ENCODE measurements at regions not wholly inside any gene's neighbourhood (a gene's known extent, or its start where the extent isn't known, plus 50 kb on each side); places are given as distances from the start of the nearest gene placed in this dataset.

DNA sequence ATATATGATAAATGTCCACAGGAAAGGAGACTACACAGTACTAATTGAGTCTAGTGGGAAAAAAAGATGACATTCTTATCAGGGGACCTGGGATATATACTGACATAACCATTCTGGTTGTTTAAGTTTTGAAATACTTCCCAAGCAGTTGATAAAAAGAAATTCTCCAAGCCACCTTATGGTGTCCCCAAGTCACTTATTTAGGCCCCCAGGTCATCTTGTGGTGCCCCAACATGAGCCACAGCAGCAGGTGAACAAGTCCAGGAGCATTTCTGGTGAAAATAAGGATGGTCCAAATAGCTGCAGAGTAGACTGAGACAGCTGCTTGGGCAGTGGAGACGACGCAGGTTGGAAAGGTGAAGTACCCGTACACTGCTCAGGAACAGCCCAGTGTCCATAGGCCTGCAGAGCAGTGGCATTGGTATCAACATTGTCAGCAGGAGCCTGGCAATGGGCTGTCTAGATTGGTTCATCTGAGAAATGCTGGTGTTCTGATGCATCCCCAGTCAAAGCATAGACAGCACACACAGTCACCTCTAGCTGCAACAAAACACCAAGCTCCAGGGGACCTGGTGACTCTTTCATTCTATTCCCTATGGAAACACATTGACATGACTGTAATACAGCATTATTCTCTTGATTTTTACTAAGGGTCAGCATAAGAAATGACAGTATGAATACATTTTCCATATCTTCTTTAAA, 430.6 kb downstream of the NR2F1-AS1 start:
- no peak for DNase-seq
- intact Hi-C loops (cut with DNase I) = no loop called here

DNA sequence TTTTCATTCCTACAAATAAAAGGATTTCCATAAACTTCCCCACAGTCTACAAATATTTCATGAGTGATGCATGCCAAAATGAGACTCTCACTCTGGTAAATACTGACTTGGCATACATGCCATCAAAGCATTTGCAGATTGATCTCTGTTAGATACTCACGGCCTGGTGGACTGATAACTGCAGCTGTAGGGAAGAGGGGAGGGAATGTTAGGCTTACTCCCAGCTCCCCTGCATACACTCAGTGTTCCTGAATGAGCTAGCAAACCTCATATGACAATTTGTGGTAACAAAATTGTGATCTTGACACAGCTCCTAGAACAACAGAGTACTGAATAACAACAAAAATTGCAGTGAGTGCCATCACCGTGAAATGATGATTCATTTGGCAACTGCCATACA, 435.3 kb downstream of the NR2F1-AS1 start:
- no peak for DNase-seq
- intact Hi-C loops (cut with DNase I) = no loop called here

DNA sequence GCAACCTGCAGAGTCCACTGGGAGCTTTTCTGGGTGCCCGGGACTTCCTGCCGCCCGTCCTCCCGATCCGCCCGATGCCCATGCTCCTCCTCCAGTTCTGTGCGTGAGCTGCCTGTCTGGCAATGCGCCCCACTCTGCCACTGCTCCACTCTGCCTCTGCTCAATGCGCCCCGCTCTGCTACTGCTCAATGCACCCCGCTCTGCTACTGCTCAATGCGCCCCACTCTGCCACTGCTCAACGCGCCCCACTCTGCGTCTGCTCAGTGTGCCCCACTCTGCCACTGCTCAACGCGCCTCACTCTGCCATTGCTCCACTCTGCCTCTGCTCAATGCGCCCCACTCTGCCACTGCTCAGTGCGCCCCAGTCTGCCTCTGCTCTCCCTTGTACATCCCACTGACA, 436.0 kb downstream of the NR2F1-AS1 start:
- intact Hi-C loops (cut with DNase I) = no loop called here
- no peak for DNase-seq

DNA sequence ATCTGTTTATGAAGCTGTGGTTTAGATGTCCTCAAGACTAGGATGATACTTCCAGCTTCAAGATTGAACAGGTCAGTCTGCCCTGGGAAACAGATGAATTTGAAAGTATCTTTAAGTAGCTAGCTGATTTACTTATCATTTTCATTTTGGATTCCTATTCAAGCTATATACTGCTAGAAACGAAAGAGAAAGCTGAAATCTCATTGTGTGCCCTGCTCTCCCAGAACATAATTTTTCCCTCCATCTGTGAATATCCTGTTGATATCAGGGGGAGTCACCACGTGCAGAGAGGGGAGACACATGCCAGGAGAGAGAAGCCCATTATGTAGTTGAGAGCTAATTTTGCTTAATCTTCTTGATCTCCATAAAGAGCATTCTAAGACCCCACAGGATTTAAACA, 439.1 kb downstream of the NR2F1-AS1 start:
- intact Hi-C loops (cut with DNase I) = no loop called here

DNA sequence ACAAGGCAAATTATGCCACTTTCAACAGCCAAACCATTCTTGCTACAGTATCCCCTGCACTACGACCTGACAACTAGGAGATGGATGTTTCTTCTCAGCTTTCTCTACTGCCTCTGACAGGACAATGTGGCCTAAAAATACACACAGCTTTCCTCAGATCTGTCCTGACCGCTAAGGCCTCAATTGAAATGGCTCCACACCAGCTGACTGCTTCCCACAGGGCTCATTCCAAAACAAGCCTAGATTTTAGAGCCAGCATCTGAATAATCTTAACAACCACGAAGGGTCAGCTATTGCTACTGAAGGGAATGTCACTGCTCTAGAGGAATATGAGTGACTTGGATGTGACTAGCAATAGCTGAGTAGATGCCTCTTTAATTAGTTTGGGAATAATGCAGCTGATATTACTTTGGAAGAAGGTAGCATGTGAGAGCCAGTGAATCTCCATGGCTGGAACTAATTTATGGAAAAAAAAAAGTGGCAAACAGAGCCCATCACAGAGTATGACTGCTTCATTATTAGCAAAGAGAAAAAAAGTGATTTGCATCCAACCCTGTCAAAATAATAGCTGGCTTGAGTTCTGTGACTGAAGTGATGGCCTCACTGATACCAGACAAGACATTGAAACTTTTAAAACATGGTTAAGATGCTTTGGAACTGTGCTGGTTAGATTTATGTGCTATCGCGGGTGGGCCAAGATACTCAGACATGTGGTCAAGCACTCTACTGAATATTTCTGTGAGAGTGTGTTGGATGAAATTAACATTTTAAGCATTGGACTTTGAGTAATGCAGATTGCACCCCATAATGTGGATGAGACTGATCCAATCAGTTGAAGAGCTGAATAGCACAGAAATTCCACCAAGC, 450.2 kb downstream of the NR2F1-AS1 start:
- DNase-seq = peak in 1 of 42 donors; percentile 3
- intact Hi-C loops (cut with DNase I) = no loop called here

More for the DNA sequence above, 439.1 kb downstream of the NR2F1-AS1 start:
- no peak for DNase-seq

DNA sequence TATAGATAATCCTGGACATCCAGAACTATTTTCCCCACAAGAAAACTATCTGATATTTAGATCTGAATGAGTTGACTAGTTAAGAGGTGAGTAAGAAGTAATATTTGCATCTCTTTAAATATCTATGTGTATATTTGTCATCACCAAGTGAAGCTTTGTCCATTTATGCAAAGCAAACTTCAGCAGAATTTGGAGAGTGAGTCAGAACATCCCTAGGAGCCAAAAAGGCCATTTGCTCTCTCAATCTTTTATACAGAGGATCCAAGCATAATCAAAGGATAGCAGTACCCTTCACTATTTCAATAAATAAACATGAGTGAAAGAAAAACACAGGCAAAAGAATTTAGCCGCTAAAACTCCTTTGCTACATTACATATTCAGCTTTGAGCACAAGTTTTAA, 454.4 kb downstream of the NR2F1-AS1 start:
- intact Hi-C loops (cut with DNase I) = no loop called here

DNA sequence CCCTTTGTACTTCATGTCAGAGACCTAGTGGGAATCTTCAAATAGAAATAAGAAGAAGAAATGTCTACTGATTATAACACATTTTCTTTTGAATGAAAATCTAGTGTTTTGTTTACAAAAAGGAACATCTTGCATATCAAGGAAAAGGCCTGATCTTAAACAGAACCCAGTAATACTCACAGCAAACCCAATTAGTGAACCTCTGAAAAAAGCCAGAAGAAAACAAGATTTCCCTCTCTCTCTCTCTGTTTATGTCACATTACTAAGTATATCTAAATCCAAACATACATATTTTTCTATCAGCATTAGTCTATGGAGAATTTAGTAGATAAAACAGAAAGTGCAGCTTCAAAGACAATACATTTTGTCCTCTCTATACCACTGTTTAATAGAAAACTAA, 457.9 kb downstream of the NR2F1-AS1 start:
- no peak for DNase-seq
- intact Hi-C loops (cut with DNase I) = no loop called here

More for the DNA sequence above, 454.4 kb downstream of the NR2F1-AS1 start:
- no peak for DNase-seq

DNA sequence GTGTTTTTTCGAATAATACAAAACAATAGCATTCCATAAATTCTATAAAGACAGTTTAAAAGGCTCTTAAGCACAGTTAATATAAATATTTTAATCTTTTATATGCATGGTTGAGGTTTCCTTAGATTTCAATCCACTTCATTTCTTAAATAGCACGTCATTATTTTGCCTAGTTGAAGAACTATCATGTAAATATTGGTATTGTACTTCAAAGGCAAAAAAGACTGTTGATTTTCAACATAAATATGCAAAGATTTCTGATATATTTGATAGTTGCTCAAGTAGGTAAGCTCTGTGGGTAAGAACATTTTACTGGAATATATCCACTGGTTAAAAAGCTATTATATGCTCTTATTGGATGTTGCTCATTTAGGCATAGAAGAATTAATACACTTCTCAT, 458.6 kb downstream of the NR2F1-AS1 start:
- no peak for DNase-seq
- intact Hi-C loops (cut with DNase I) = no loop called here

DNA sequence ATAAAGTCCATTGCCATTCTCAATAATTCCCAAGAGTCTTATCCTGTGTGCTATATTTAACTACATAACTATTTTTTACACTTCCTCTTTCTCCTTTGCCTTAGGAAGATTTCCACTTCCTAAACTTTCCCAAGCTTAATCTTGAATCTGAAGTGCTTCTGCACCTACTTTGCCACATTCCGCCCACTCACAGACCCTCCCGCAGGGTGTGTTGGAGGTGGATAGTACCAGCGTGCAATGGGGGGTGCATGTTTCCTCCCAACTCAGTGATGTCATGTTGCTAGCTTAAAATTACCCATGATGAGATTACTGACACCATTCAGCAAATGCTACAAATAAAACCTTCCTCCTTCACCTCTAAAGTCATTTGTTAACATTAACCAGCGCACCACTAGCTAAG, 460.2 kb downstream of the NR2F1-AS1 start:
- intact Hi-C loops (cut with DNase I) = no loop called here
- no peak for DNase-seq

DNA sequence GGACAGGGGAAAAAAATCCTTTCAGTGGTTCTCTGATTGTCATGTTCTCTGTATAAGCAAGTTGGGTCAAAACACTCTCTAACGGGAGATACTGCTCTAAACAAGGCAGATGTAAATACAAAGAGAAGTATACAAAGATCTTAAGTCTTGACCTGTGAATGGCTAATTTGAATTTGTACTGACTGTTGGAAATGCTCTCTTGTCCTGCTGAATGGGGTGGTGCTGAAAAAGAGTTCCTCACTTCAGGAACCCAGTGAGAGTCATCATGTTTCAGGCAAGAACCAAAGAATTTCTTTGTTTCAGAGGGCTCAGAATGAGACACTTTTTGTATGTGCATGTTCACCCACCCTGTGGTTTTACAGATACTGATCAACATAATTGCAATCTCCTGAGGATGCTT, 461.0 kb downstream of the NR2F1-AS1 start:
- intact Hi-C loops (cut with DNase I) = no loop called here
- DNase-seq = no peak

DNA sequence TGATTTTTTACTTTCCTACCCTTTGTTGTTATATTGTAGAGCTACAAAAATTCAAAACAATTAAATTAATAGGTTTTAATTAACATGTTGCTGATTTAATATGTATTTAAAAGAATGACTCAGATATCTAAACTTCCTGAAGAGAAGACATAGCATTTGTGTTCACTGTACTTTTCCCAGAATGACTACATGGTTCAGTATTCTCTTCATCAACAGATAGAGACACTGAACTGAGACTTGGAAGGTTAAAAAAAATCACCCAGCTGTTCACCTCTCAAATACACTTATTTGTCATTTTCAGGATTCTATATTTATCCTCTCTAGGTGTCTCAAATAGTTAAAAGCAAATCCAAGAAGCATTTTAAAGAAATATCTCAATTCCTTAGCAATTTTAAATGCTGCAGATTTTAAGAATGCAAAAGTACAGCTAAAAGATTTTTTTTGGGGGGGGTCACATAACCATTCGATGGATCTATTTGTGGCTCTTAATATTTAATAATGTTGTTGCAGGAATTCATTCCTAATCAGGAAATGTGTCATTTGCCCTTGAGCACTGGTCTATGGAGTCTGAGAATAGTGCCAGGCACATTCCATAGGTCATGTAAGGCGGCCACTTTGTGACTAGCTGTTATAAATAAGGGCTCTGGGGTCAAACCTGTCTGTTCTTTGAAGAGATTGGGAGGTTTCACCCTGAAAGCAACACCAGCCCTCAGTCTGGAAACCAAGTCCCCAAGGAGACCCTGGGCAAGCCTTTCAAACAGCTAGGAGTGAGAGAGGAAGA, 463.1 kb downstream of the NR2F1-AS1 start:
- intact Hi-C loops (cut with DNase I) = no loop called here

DNA sequence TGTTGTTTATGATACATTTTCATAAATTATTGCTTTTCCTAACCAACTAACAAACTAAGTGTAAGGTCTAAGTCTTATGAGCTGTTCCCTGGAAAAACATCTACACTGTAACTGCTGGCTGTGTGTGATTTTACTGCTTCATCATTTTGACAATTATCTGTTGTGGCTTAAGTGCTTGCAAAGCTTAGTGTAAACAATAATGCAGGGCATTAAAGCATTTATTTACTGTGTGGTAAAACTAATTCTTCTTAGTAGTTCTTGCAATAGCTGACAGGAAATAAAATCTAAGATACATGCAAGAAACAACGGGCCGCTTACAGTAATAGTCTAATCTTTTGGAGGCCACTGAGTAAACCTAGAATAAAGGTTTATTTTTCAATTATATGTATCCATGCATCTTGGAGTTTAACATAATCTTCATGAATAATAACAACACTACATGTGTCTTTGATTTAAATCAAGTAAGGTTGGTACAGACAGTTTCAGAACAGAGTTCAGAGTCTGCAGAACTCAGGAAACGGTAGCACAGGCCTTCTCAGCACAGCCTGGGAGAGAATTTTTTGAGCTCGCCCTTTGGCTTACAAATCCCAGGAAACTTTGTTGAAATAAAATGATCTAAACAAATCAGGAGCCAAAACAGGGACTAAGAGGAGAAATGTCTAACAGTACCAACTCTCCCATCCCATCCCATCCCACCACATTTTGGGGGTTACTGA, 473.1 kb downstream of the NR2F1-AS1 start:
- intact Hi-C loops (cut with DNase I) = no loop called here
- DNase-seq = no peak

More for the DNA sequence above, 463.1 kb downstream of the NR2F1-AS1 start:
- no peak for DNase-seq

DNA sequence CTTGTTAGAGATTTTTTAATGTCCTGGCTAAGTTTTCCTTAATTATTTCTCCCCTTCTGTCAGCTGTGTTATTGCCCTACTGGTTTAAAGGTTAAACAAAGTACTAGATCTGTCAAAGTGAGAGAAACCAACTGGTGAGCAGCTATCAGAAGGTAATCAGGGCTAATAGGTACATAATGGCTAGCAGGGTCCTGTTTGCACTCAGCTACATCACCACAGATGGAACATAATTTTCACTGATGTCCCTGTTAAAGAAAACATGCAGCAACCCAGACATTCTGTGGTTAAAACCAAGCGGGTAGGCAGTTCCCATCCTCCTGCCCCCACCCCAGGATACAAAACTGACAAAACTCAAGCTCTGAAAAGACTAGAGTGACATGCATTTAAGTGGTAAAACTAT, 473.9 kb downstream of the NR2F1-AS1 start:
- DNase-seq = no peak
- intact Hi-C loops (cut with DNase I) = no loop called here

DNA sequence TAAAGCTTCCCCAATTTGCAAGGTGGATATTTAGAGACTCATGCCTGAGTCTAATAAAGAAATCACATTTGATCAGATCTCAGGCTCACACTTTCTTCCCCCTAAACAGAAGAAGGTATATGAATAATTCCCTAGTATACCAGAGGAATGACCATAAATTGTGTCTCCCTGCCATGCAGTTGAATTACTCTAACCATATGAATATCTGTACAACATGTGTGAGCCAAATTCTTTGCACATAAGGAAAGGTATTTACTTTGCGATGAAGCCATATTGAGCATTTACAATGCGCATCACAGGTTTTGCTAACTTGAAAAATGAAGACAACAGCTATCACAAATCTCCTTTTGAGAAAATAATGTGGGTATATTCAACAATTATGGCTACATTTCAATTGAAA, 479.4 kb downstream of the NR2F1-AS1 start:
- intact Hi-C loops (cut with DNase I) = no loop called here
- no peak for DNase-seq

DNA sequence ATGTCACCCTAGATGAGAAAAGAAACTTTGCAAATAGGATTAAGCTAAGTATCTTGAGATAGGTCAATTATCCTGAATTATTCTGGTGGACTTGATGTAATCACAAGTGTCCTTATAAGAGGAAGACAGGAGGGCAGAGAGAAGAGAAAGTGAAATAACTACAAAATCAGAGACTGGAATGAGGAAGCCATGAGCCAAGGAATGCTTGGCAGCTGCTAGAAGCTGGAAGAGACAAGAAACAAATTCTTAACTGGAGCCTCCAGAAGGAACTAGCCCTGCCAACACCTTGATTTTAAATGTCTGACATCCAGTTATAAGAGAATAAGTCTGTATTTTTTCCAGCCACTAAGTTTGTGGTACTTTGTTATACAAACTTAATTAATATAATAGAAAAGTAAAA, 480.0 kb downstream of the NR2F1-AS1 start:
- intact Hi-C loops (cut with DNase I) = no loop called here
- DNase-seq = no peak

DNA sequence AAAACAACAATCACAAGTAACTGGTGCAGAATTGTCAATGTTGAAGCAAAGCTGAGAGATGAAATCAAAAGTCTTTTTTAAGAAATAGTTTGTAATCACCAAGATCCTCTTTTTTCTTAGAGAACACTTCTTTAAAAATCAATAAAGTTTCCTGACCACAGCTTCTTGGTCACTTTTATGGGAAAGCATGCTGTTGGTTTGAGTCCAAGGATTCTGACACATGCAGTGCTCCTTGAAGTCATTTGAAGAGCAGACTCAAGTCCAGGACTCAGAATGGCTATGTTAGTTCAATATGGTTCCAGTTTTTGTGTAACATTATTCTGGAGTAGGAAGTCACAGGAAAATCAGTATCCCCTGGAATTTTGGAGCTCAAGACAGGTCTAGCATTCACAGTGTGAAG, 480.6 kb downstream of the NR2F1-AS1 start:
- intact Hi-C loops (cut with DNase I) = no loop called here

DNA sequence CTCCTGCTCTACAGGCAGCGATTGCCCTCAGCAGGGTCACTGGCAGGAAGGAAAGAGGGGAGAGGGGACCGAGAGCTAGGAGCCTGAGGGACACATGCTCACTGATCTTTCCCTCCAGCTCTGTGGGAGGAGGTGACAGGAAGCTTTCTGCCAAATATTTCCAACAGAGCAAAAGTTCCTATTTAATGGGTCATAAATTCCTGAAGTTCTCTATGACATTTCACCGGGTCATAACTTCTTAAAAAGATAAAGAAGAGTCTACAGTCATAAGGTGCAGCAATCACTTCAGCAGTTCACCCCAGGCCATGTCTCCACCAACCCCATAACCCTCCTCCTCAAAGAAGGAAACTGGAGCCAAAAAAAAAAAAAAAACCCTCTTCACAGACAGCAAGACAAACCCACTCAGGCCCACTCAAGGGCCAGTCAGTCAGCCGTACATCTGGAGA, 481.1 kb downstream of the NR2F1-AS1 start:
- intact Hi-C loops (cut with DNase I) = no loop called here
- DNase-seq = no peak

More for the DNA sequence above, 480.6 kb downstream of the NR2F1-AS1 start:
- no peak for DNase-seq

DNA sequence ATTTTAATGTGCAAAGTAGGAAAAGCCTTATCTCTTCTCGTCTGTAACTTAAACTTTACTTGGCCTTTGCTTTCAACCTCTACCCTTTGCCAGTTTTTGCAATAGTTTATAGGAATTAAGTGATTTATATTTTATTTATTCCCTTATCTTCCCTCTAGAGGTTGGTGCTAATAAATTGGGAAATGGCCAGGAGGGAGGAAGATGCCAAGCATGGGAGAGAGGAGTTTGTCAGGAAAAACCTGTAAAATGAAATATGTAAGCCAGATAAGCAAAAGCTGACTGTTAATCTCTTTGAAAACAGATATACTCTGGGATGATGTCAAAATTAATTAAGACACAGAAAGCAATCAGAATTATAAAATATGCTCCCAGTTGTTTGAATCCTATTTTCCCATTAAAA, 484.5 kb downstream of the NR2F1-AS1 start:
- intact Hi-C loops (cut with DNase I) = no loop called here
- DNase-seq = no peak
